Stimulated activated naive CD8-positive, alpha-beta T cell treated with anti-CD3 and anti-CD28 coated beads, Interleukin-15, amount 100 ng/mL, for 72 hours (primary cell): ENCODE measurements at regions not wholly inside any gene's neighbourhood (a gene's known extent, or its start where the extent isn't known, plus 50 kb on each side); places are given as distances from the start of the nearest gene placed in this dataset.

ENCODE experiments used
- ATAC-seq: fragments of 150-1000 bp; cut with Tn5 transposase; 2 replicates; pipeline ENCODE4 v1.10.0; 2021; ENCODE audit warnings: mild to moderate bottlenecking, moderate library complexity
- DNase-seq, 2 donors: peaks; one replicate each; pipeline ENCODE4 v3.0.0; 2021 to 2022
- H3K27ac Mint-ChIP-seq, 2 donors: one replicate each; pipeline ENCODE4 v1.8.0; 2022; ENCODE audit warnings: mild to moderate bottlenecking in 2 of 2, mixed read lengths in 2 of 2, moderate library complexity in 2 of 2
- H3K27me3 Mint-ChIP-seq: one replicate; pipeline ENCODE4 v1.8.0; 2022; ENCODE audit warnings: mixed read lengths
- H3K4me1 Mint-ChIP-seq: one replicate; pipeline ENCODE4 v1.8.0; 2022; ENCODE audit warnings: mild to moderate bottlenecking, mixed read lengths
- H3K4me3 Mint-ChIP-seq, 2 donors: one replicate each; pipeline ENCODE4 v1.8.0; 2022; ENCODE audit warnings: mild to moderate bottlenecking in 2 of 2, mixed read lengths in 2 of 2, moderate library complexity in 1 of 2
- H3K9me3 Mint-ChIP-seq, 2 donors: one replicate each; pipeline ENCODE4 v1.8.0; 2022; ENCODE audit warnings: mixed read lengths in 2 of 2

- Mint-ChIP-seq H3K4me3 (no peak overlapping the region), H3K27me3 (no peaks in the 10 kb centered on the region), H3K9me3 (no peaks in the 10 kb centered on the region), H3K27ac (no peak overlapping the region), H3K4me1 (no peaks in the 10 kb centered on the region)
- ATAC-seq (no peak), DNase-seq (no peak)
These were observed 467.8 kb downstream of the ZNF608 start for GRCh38 chr5:124278636-124279035.

GRCh38 chr5:124277767-124278545, 468.5 kb downstream of the ZNF608 start:
- H3K27ac Mint-ChIP-seq, result no peak overlapping the region
- no peaks in the 10 kb centered on the region for H3K9me3 Mint-ChIP-seq
- H3K4me1 Mint-ChIP-seq, result no peaks in the 10 kb centered on the region
- H3K27me3 Mint-ChIP-seq, result no peaks in the 10 kb centered on the region
- DNase-seq (no peak), ATAC-seq (no peak)
- no peak overlapping the region for H3K4me3 Mint-ChIP-seq

DNA sequence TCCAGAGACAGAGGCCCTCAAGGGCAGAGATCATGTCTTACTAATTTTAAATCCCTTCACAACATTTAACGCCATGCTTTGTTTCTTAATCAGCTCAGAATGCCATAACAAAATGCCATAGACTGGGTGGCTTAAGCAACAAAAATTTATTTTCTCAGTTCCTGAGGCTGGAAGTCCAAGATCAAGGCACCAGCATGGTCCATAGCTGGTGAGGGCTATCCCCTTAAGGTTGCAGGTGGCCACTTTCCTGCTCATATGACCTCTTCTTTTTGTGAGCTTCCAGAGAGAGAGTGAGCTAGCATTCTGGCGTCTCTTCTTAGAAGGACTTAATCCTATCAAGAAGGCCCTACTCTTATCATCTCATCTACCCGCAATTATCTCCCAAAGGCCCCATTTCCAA, 470.3 kb downstream of the ZNF608 start:
- Mint-ChIP-seq H3K27me3 (no peaks in the 10 kb centered on the region), H3K4me3 (no peak overlapping the region), H3K27ac (no peak overlapping the region), H3K9me3 (no peaks in the 10 kb centered on the region), H3K4me1 (no peaks in the 10 kb centered on the region)
- ATAC-seq (no peak), DNase-seq (no peak)

DNA sequence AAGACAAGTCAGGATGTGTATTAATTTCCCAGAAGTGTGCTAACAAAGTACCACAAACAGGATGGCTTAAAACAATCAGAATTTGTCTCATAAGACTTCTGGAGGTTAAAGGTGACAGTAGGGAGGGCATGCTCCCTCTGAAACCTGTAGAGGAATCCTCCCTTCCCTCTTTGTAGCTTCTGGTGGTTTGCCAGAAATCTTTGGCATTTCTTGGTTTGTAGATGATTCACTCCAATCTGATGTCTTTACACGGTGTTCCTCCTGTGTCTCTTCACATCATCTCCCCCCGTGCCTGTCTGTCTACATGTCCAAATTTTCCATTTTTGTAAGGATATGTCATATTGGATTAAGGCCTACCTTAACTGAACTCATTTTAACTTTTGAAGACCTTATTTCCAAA, 471.5 kb downstream of the ZNF608 start:
- H3K27me3 Mint-ChIP-seq, result no peaks in the 10 kb centered on the region
- ATAC-seq, result no peak
- no peak overlapping the region for H3K27ac Mint-ChIP-seq
- no peak for DNase-seq
- no peaks in the 10 kb centered on the region for H3K9me3 Mint-ChIP-seq
- no peak overlapping the region for H3K4me3 Mint-ChIP-seq
- no peaks in the 10 kb centered on the region for H3K4me1 Mint-ChIP-seq

DNA sequence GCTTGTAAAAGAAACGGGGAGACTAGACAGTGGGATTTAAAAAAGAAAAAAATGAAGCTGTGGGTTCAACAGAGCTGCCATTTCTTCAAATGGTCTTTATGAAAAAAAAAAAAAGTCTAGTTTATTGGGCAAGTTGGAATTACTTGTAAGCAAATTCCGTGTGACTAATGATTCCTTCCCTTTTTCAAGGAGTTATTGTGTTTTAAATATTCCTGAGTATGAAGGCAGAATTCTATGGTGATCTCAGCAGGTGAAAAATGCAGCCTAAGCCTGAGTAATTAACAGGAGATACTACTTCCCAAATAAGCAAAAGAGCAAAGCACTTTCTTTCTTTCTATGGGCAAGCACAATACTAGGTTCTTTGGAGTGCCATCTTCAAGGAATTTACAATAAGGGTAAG, 481.9 kb downstream of the ZNF608 start:
- no peak for ATAC-seq
- Mint-ChIP-seq H3K4me3 (no peak overlapping the region), H3K27me3 (no peaks in the 10 kb centered on the region), H3K4me1 (no peaks in the 10 kb centered on the region), H3K9me3 (no peaks in the 10 kb centered on the region), H3K27ac (no peak overlapping the region)
- DNase-seq, result no peak

GRCh38 chr5:124263680-124264491, 482.6 kb downstream of the ZNF608 start:
- DNase-seq, result no peak
- ATAC-seq, result no peak
- no peak overlapping the region for H3K4me3 Mint-ChIP-seq
- H3K4me1 Mint-ChIP-seq, result no peaks in the 10 kb centered on the region
- H3K27ac Mint-ChIP-seq, result no peak overlapping the region
- H3K9me3 Mint-ChIP-seq, result no peaks in the 10 kb centered on the region
- no peaks in the 10 kb centered on the region for H3K27me3 Mint-ChIP-seq

DNA sequence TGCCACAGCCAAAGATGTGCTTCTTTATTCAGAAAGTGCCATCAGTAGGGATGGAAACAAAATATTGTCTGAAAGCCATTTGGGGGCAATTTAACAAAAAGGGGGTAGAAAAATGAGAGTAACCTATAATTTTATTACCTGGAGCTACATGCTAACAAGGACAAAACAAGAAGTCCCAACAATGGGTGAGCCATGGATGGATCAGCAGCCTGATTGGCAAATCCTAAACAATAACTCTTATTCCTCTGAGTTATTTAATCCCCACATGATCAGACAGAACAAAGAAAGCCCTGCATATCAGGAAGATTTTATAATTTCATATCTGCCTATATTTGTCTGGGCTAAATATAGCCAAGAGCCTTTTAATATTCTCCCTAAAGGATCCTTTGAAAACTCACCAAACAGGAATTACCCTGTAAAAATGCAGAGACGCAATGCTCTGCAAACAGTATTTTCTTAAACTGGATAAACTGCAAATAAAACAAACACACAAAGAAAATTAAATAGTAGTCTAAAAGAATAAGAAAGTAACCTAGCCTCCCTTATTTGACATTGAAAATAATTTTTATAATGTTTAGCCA, 483.4 kb downstream of the ZNF608 start:
- no peak overlapping the region for H3K4me3 Mint-ChIP-seq
- no peaks in the 10 kb centered on the region for H3K4me1 Mint-ChIP-seq
- no peak overlapping the region for H3K27ac Mint-ChIP-seq
- no peak for DNase-seq
- H3K9me3 Mint-ChIP-seq, result no peaks in the 10 kb centered on the region
- ATAC-seq, result no peak
- no peaks in the 10 kb centered on the region for H3K27me3 Mint-ChIP-seq

GRCh38 chr5:124262470-124262869, 484.0 kb downstream of the ZNF608 start:
- Mint-ChIP-seq H3K27me3 (no peaks in the 10 kb centered on the region), H3K4me1 (no peaks in the 10 kb centered on the region), H3K4me3 (no peak overlapping the region), H3K27ac (no peak overlapping the region), H3K9me3 (no peaks in the 10 kb centered on the region)
- ATAC-seq (no peak), DNase-seq (no peak)

- ATAC-seq (no peak), DNase-seq (no peak)
- Mint-ChIP-seq H3K4me3 (no peak overlapping the region), H3K4me1 (no peaks in the 10 kb centered on the region), H3K27ac (no peak overlapping the region), H3K27me3 (no peaks in the 10 kb centered on the region), H3K9me3 (peaks cover 1 to 2% of the 10 kb centered on the region in 2 donors)
These were observed 484.6 kb downstream of the ZNF608 start for GRCh38 chr5:124261848-124262247.

DNA sequence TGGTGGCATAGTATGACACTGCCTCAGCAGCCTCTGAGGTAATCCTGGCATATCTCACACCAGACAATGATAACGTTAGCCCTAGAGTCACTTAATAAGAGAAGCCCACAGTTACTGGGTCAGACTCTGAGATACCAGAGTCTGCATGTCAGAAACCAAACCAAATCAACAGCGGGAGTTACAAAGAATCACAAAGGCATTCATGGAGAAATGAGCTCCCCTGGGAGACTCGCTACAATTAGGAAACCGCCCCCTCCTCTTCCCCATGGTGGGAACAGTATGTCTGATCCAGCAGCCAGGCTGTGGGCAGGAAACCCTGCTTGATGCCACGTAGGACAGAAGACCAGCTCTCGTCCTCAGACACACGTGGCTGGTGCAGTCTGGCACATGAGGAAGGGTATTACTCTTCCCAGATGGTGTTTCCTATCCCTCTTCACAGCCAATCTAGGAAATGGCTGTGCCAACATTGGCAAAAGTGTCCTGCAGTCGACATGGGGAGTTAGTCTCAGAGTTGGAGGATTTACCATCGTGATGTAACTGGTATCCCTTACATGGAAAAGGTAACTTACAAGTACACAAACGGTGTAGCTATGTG, 485.4 kb downstream of the ZNF608 start:
- ATAC-seq (no peak), DNase-seq (no peak)
- Mint-ChIP-seq H3K4me3 (no peak overlapping the region), H3K27me3 (no peaks in the 10 kb centered on the region), H3K4me1 (no peaks in the 10 kb centered on the region), H3K9me3 (peaks cover 9 to 10% of the 10 kb centered on the region in 2 donors), H3K27ac (no peak overlapping the region)

GRCh38 chr5:124259017-124259416, 487.4 kb downstream of the ZNF608 start:
- H3K4me1 Mint-ChIP-seq, result no peaks in the 10 kb centered on the region
- H3K27me3 Mint-ChIP-seq, result no peaks in the 10 kb centered on the region
- no peak for ATAC-seq
- no peak for DNase-seq
- H3K9me3 Mint-ChIP-seq, result peaks cover 13 to 17% of the 10 kb centered on the region in 2 donors
- H3K4me3 Mint-ChIP-seq, result no peak overlapping the region
- no peak overlapping the region for H3K27ac Mint-ChIP-seq

GRCh38 chr5:124257048-124257447, 489.4 kb downstream of the ZNF608 start:
- no peak overlapping the region for H3K27ac Mint-ChIP-seq
- no peak for ATAC-seq
- no peak for DNase-seq
- no peaks in the 10 kb centered on the region for H3K4me1 Mint-ChIP-seq
- no peaks in the 10 kb centered on the region for H3K27me3 Mint-ChIP-seq
- H3K4me3 Mint-ChIP-seq, result no peak overlapping the region
- H3K9me3 Mint-ChIP-seq, result peaks cover 13 to 17% of the 10 kb centered on the region in 2 donors

- DNase-seq (no peak), ATAC-seq (no peak)
- Mint-ChIP-seq H3K27ac (no peak overlapping the region), H3K9me3 (peaks cover 13 to 17% of the 10 kb centered on the region in 2 donors), H3K4me3 (no peak overlapping the region), H3K27me3 (no peaks in the 10 kb centered on the region), H3K4me1 (no peaks in the 10 kb centered on the region)
These were observed 493.1 kb downstream of the ZNF608 start for GRCh38 chr5:124253203-124253810.

DNA sequence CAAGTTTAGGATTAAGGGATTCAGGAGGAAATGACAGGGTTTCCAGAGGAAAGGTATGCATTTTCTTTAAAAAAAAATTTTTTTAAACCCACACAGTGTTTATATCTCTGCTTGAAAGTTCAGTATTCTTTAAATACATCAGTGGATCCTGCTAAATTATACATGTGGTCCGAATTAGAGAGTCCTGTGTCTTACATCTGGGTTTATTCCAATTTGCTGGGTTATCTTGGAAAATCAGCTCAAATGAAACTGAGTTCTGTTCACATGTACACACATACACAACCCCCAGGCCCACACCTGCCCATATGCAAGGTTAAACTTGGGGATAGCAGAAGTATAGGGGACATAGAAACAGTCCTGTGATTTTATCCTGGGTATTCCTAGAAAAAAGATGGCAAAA, 493.7 kb downstream of the ZNF608 start:
- Mint-ChIP-seq H3K27me3 (no peaks in the 10 kb centered on the region), H3K4me1 (no peaks in the 10 kb centered on the region), H3K4me3 (no peak overlapping the region), H3K27ac (no peak overlapping the region), H3K9me3 (peaks cover 13 to 17% of the 10 kb centered on the region in 2 donors)
- no peak for DNase-seq
- no peak for ATAC-seq

DNA sequence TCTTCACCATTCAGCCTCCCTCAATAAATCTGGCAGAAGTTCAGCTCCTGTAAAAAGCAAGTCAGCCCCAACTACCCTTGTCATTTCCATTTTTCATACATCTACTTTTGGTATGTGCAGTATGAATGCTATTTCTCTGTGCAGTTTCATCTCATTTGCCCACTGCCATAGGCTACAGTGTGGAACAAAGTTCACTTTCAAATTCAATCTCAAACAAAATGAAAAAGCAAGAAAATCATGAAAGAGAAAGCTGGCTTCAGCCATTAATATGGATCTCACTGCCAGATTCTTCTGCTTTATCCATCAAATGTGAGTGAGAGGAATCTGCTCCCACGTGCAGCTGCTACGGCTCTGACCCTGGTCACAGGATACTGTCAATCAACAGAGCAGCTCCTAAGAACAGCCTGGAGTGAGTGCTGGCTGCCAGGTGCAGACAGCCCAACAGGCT, 494.2 kb downstream of the ZNF608 start:
- no peak for ATAC-seq
- Mint-ChIP-seq H3K27me3 (no peaks in the 10 kb centered on the region), H3K9me3 (peaks cover 17% of the 10 kb centered on the region in 2 donors), H3K27ac (no peak overlapping the region), H3K4me1 (no peaks in the 10 kb centered on the region), H3K4me3 (no peak overlapping the region)
- no peak for DNase-seq
